Pancreas (tissue), 10 donors: ENCODE measurements at regions not wholly inside any gene's neighbourhood (a gene's known extent, or its start where the extent isn't known, plus 50 kb on each side); places are given as distances from the start of the nearest gene placed in this dataset.

Experiments
- ATAC-seq, 4 donors: fragments of 200-7000 bp; cut with Tn5 transposase; one replicate each; pipeline versions ENCODE4 v1.8.0 to v1.9.1; 2020; ENCODE audit warnings: mild to moderate bottlenecking in 4 of 4, moderate library complexity in 4 of 4
- DNase-seq, 6 donors: peaks; one replicate each; pipeline ENCODE4 v3.0.0-alpha.2; 2020
- FAIRE-seq: peaks from 2 replicates; lab custom pipeline; 2012; peaks lifted over from hg19 to GRCh38; lab: Jason Lieb, UNC
- H3K27ac ChIP-seq, 4 donors: fragments of 200-600 bp; sonication (generic); 1 replicate in 3 of 4; 2 replicates in 1 of 4; pipeline versions ENCODE4 v1.5.0 to v1.8.0; 2020
- H3K27me3 ChIP-seq, 4 donors: fragments of 200-600 bp; one replicate each; pipeline ENCODE4 v1.8.0; 2021
- H3K36me3 ChIP-seq, 3 donors: fragments of 200-600 bp; sonication (generic) in 1 of 3; one replicate each; pipeline versions ENCODE4 v1.5.0 to v1.8.0; 2020 to 2021
- H3K4me1 ChIP-seq, 3 donors: fragments of 200-600 bp; one replicate each; pipeline ENCODE4 v1.8.0; 2021
- H3K4me3 ChIP-seq, 4 donors: fragments of 200-600 bp; sonication (generic) in 2 of 4; one replicate each; pipeline versions ENCODE4 v1.5.0 to v1.8.0; 2020 to 2021
- H3K9me3 ChIP-seq, 4 donors: fragments of 200-600 bp; one replicate each; pipeline ENCODE4 v1.8.0; 2021
- WGBS, 2 donors: extraction: QIAGEN DNeasy Blood & Tissue Kit; methylation state at CpG; one replicate each; pipeline ENCODE4 v1.1.7; 2013; 5-methylcytosine and 5-hydroxymethylcytosine counted together
- intact Hi-C, 3 donors: fragments of 100-400 bp; cut with DNase I; formaldehyde crosslinking; loops; one replicate each; pipeline versions ENCODE4 v1.11.1 to v1.14.2; 2022
- TF ChIP-seq, protein P1 (sequence below), 4 donors: fragments of 200-600 bp; sonication (generic) in 3 of 4; IDR thresholded peaks; one replicate each; pipeline versions ENCODE4 v1.5.0 to v1.8.0; 2021; ENCODE audit warnings: antibody characterized with exemption in 4 of 4
- donor health status: healthy with polysubstance abuse.
- donor health status: DM: no; HTN: no; CAD: no; lungs with moderate emphysema.
- donor health status: DM: no; HTN: no; CAD: no.
- donor health status: control.
- donor health status: control.
- donor health status: Bipolar disorder and iron deficiency.
- donor health status: DM: yes; HTN: yes; CAD: no.
- donor health status: DM: no; HTN: no; CAD: no.
- donor health status: DM: no; HTN: no; CAD: no.
- donor health status: DM: yes; HTN: yes; CAD: no.

DNA sequence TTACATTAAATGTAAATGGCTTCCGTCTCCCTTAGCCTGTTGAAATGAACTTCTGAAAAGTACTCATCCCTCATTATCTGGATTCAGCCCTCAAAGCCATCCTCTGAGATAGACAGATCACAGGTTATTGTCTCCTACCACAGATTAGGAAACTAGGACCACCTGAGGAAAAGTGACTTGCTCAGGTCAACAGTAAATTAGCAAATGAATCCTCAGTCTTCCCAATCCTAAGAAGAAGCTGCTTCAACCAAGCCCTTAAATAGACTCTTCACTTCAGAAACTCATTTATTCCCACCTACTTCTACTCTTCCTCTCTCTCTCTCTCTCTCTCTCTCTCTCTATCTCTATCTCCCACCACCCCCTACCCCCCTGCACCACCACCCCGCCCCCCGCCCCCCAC, 152.3 kb downstream of the DMRTA2 start:
- Histone ChIP-seq H3K9me3 (no peaks in the 10 kb centered on the region), H3K4me1 (no peaks in the 10 kb centered on the region), H3K27me3 (no peaks in the 10 kb centered on the region), H3K27ac (no peak overlapping the region), H3K4me3 (no peak overlapping the region), H3K36me3 (no peaks in the 10 kb centered on the region)
- intact Hi-C loops = no loop called here
- FAIRE-seq = no peak
- TF ChIP-seq, protein P1, sequence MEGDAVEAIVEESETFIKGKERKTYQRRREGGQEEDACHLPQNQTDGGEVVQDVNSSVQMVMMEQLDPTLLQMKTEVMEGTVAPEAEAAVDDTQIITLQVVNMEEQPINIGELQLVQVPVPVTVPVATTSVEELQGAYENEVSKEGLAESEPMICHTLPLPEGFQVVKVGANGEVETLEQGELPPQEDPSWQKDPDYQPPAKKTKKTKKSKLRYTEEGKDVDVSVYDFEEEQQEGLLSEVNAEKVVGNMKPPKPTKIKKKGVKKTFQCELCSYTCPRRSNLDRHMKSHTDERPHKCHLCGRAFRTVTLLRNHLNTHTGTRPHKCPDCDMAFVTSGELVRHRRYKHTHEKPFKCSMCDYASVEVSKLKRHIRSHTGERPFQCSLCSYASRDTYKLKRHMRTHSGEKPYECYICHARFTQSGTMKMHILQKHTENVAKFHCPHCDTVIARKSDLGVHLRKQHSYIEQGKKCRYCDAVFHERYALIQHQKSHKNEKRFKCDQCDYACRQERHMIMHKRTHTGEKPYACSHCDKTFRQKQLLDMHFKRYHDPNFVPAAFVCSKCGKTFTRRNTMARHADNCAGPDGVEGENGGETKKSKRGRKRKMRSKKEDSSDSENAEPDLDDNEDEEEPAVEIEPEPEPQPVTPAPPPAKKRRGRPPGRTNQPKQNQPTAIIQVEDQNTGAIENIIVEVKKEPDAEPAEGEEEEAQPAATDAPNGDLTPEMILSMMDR (IDR thresholded peaks at IDR 0.05) = no peak
- 26 to 58% methylated on average over 1 to 3 of the region's 3 CpGs for WGBS, 2 donors
- no peak for DNase-seq
- no peak for ATAC-seq

DNA sequence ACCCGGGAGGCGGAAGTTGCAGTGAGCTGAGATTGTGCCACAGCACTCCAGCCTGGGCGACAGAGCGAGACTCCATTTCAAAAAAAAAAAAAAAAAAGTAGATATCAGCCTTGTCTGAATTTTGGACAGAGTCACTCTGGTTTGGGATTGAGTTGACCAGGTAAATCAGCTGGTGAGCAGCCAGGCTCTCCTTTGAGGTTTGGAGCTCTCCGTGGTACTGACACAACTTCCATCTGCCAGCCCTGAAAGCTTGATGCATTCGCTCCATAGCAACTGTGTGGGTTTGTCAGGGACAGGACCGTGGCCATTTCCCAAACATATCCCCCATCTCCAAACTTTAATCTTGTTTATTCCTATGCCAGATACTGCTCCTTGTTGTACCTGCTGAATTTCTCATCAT, 155.2 kb downstream of the DMRTA2 start:
- H3K4me3 ChIP-seq = no peak overlapping the region
- no peaks in the 10 kb centered on the region for H3K9me3 ChIP-seq
- peak in 1 of 4 donors; percentile 38 for ATAC-seq
- intact Hi-C loops = no loop called here
- H3K27me3 ChIP-seq = no peaks in the 10 kb centered on the region
- H3K36me3 ChIP-seq = no peaks in the 10 kb centered on the region
- H3K27ac ChIP-seq = no peak overlapping the region
- FAIRE-seq = no peak
- 48 to 50% methylated on average over 5 to 7 of the region's 7 CpGs for WGBS, 2 donors
- DNase-seq = peak in 1 of 6 donors; percentile 19
- TF ChIP-seq, protein P1 (IDR thresholded peaks at IDR 0.05) = no peak
- H3K4me1 ChIP-seq = no peaks in the 10 kb centered on the region

DNA sequence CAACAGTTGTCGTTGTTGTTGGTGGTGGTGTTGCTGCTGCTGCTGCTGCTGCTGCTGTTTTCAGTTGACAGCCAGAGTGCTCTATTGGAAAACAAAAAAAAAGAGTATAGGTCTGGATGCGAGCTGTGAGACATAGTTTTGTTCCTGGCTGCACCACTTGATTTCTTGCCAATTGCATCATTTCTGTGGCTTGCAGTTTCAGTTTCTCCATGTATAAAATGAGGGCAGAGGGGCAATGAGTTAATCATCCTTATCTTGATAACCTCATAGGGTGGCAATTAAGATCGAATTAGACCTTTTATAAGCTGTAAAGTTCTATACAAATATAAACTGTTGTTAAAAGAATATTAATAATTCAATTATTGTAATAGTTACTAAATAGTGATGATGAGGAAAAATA, 156.7 kb downstream of the DMRTA2 start:
- H3K27me3 ChIP-seq = no peaks in the 10 kb centered on the region
- H3K27ac ChIP-seq = no peak overlapping the region
- no peaks in the 10 kb centered on the region for H3K36me3 ChIP-seq
- 34 to 39% methylated on average over 3 of the region's 3 CpGs for WGBS, 2 donors
- no peak overlapping the region for H3K4me3 ChIP-seq
- ATAC-seq (peak in 2 of 4 donors; percentile 15 to 57), FAIRE-seq (no peak), DNase-seq (no peak)
- TF ChIP-seq, protein P1 (IDR thresholded peaks at IDR 0.05) = no peak
- no peaks in the 10 kb centered on the region for H3K9me3 ChIP-seq
- H3K4me1 ChIP-seq = no peaks in the 10 kb centered on the region
- intact Hi-C loops = no loop called here

DNA sequence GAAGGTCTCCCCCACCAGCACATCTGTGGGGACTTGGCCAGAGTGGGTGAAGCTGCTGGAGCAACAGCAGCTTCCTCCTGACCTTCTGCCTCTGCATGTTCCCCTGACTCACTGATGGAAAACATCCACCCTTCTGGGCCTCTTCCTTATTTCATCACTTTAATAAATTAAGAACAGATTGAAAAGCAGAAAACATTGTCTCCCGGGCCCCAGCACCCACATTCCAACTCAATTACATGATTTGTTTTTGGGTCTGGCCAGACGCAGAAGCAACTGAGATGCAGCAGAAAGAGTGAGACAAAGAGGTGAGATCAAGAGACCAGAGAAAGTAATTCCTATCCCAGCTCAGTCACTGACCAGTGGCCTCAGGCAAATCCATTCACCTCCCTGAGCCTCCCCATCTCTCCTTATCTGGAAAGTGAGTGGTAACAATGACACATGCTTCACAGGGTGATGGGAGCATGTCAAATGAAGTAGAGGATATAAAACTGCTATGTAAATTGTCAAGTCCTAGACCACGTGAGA, 157.1 kb downstream of the ELAVL4 start:
- Histone ChIP-seq H3K27ac (no peak overlapping the region), H3K9me3 (no peaks in the 10 kb centered on the region), H3K4me3 (no peak overlapping the region), H3K36me3 (no peaks in the 10 kb centered on the region), H3K27me3 (no peaks in the 10 kb centered on the region), H3K4me1 (no peaks in the 10 kb centered on the region)
- FAIRE-seq (no peak), DNase-seq (no peak), ATAC-seq (peak in 2 of 4 donors; percentile 32 to 63)
- intact Hi-C loops = no loop called here
- TF ChIP-seq, protein P1 (IDR thresholded peaks at IDR 0.05) = no peak
- 31 to 32% methylated on average over 3 of the region's 3 CpGs for WGBS, 2 donors

DNA sequence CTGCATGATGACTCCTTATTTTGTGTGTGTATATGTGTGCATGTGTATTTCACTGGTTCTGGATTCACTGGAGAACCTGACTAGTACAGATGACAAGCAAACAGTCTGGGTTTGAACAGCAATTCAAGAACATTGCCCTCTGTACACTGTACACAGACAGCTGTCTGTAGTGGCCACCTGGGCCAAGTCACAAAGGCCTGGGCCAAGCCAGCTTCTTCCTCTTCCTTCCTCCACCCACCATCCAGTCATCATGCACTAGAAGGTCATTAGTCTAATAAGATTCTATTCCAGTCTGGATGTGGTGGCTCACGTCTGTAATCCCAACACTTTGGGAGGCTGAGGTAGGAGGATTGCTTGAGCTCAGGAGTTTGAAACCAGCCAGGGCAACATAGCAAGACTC, 155.9 kb downstream of the ELAVL4 start:
- Histone ChIP-seq H3K36me3 (no peaks in the 10 kb centered on the region), H3K4me1 (no peaks in the 10 kb centered on the region), H3K27ac (no peak overlapping the region), H3K27me3 (no peaks in the 10 kb centered on the region), H3K4me3 (no peak overlapping the region), H3K9me3 (no peaks in the 10 kb centered on the region)
- intact Hi-C loops = no loop called here
- no peak for FAIRE-seq
- whole genome bisulfite sequencing, 2 donors = 61 to 70% methylated on average over 1 of the region's 1 CpG
- ATAC-seq = no peak
- TF ChIP-seq, protein P1 (IDR thresholded peaks at IDR 0.05) = no peak
- no peak for DNase-seq
